ENCODE measurements at regions not wholly inside any gene's neighbourhood (a gene's known extent, or its start where the extent isn't known, plus 50 kb on each side); places are given as distances from the start of the nearest gene placed in this dataset.

- WGBS, 2 donors (ENCODE audit: extremely low coverage in 2 of 2, insufficient read length in 2 of 2, insufficient replicate concordance in 1 of 2): no CpG with 5 or more reads among the region's 1 CpG
- Histone ChIP-seq H3K14ac (ENCODE audit: low read length) (no peak overlapping the region), H3K18ac (ENCODE audit: low read length) (no peak overlapping the region), H2AK5ac (ENCODE audit: low read depth, low read length) (no peak overlapping the region), H2AFZ (ENCODE audit: low read length) (no peak overlapping the region), H2BK120ac (ENCODE audit: low read depth, low read length) (no peak overlapping the region), H3K9me3 (replicated peaks in 1 of 2; ENCODE audit: control insufficient read depth in 2 of 2, insufficient read depth in 1 of 2, low read depth in 1 of 2, low read length in 2 of 2) (no peaks in the 10 kb centered on the region), H3K4me2 (ENCODE audit: insufficient read depth, low read length, poor library complexity, severe bottlenecking) (no peak overlapping the region), H3K27ac (replicated peaks; ENCODE audit: low read length) (no peak overlapping the region), H3K79me1 (ENCODE audit: low read depth, low read length) (no peaks in the 10 kb centered on the region), H2BK12ac (ENCODE audit: low read length) (no peak overlapping the region), H3K27me3 (ENCODE audit: control insufficient read depth in 3 of 3, insufficient read depth in 3 of 3, low read depth in 1 of 3, low read length in 3 of 3) (no peaks in the 10 kb centered on the region), H3K4ac (ENCODE audit: low read length) (no peak overlapping the region), H2BK5ac (ENCODE audit: low read length) (no peak overlapping the region), H3K4me1 (ENCODE audit: control insufficient read depth in 2 of 2, insufficient read depth in 1 of 2, low read depth in 1 of 2, low read length in 2 of 2) (no peaks in the 10 kb centered on the region), H3K9ac (ENCODE audit: low read depth, low read length, poor library complexity) (no peak overlapping the region), H4K91ac (ENCODE audit: low read depth, low read length, poor library complexity) (no peak overlapping the region), H3K4me3 (ENCODE audit: low read length in 2 of 2) (no peak overlapping the region), H4K8ac (ENCODE audit: low read depth, low read length) (no peak overlapping the region), H2BK15ac (ENCODE audit: low read length) (no peak overlapping the region), H3K36me3 (replicated peaks in 1 of 2; ENCODE audit: control insufficient read depth in 2 of 2, insufficient read depth in 2 of 2, low read length in 2 of 2) (no peaks in the 10 kb centered on the region), H3K23ac (ENCODE audit: low read depth, low read length, poor library complexity) (no peak overlapping the region)
- DNase-seq (ENCODE audit: low spot score): no peak
Measured at GRCh38 chr3:18880691-18881090, 267.6 kb upstream of the KCNH8 start.

- no peak for DNase-seq (ENCODE audit: low spot score)
- Histone ChIP-seq H3K4me2 (ENCODE audit: insufficient read depth, low read length, poor library complexity, severe bottlenecking) (no peak overlapping the region), H4K8ac (ENCODE audit: low read depth, low read length) (no peak overlapping the region), H3K9ac (ENCODE audit: low read depth, low read length, poor library complexity) (no peak overlapping the region), H3K27ac (replicated peaks; ENCODE audit: low read length) (no peak overlapping the region), H3K4me1 (ENCODE audit: control insufficient read depth in 2 of 2, insufficient read depth in 1 of 2, low read depth in 1 of 2, low read length in 2 of 2) (no peaks in the 10 kb centered on the region), H2AFZ (ENCODE audit: low read length) (no peak overlapping the region), H2BK5ac (ENCODE audit: low read length) (no peak overlapping the region), H2BK15ac (ENCODE audit: low read length) (no peak overlapping the region), H4K91ac (ENCODE audit: low read depth, low read length, poor library complexity) (no peak overlapping the region), H2AK5ac (ENCODE audit: low read depth, low read length) (no peak overlapping the region), H3K14ac (ENCODE audit: low read length) (no peak overlapping the region), H3K18ac (ENCODE audit: low read length) (no peak overlapping the region), H3K79me1 (ENCODE audit: low read depth, low read length) (no peaks in the 10 kb centered on the region), H3K4ac (ENCODE audit: low read length) (no peak overlapping the region), H2BK12ac (ENCODE audit: low read length) (no peak overlapping the region), H3K27me3 (ENCODE audit: control insufficient read depth in 3 of 3, insufficient read depth in 3 of 3, low read depth in 1 of 3, low read length in 3 of 3) (no peaks in the 10 kb centered on the region), H3K23ac (ENCODE audit: low read depth, low read length, poor library complexity) (no peak overlapping the region), H3K36me3 (replicated peaks in 1 of 2; ENCODE audit: control insufficient read depth in 2 of 2, insufficient read depth in 2 of 2, low read length in 2 of 2) (no peaks in the 10 kb centered on the region), H2BK120ac (ENCODE audit: low read depth, low read length) (no peak overlapping the region), H3K9me3 (replicated peaks in 1 of 2; ENCODE audit: control insufficient read depth in 2 of 2, insufficient read depth in 1 of 2, low read depth in 1 of 2, low read length in 2 of 2) (no peaks in the 10 kb centered on the region), H3K4me3 (ENCODE audit: low read length in 2 of 2) (no peak overlapping the region)
- WGBS, 2 donors (ENCODE audit: extremely low coverage in 2 of 2, insufficient read length in 2 of 2, insufficient replicate concordance in 1 of 2): no CpG with 5 or more reads among the region's 1 CpG
Measured at GRCh38 chr3:18872466-18872865, 275.8 kb upstream of the KCNH8 start.

GRCh38 chr3:18870642-18871041 is 277.7 kb upstream of the KCNH8 start:
- no CpG with 5 or more reads among the region's 2 CpGs for WGBS, 2 donors (ENCODE audit: extremely low coverage in 2 of 2, insufficient read length in 2 of 2, insufficient replicate concordance in 1 of 2)
- Histone ChIP-seq H2AK5ac (ENCODE audit: low read depth, low read length) (no peak overlapping the region), H3K27me3 (ENCODE audit: control insufficient read depth in 3 of 3, insufficient read depth in 3 of 3, low read depth in 1 of 3, low read length in 3 of 3) (no peaks in the 10 kb centered on the region), H3K9me3 (replicated peaks in 1 of 2; ENCODE audit: control insufficient read depth in 2 of 2, insufficient read depth in 1 of 2, low read depth in 1 of 2, low read length in 2 of 2) (no peaks in the 10 kb centered on the region), H2AFZ (ENCODE audit: low read length) (no peak overlapping the region), H3K79me1 (ENCODE audit: low read depth, low read length) (no peaks in the 10 kb centered on the region), H3K36me3 (replicated peaks in 1 of 2; ENCODE audit: control insufficient read depth in 2 of 2, insufficient read depth in 2 of 2, low read length in 2 of 2) (no peaks in the 10 kb centered on the region), H3K18ac (ENCODE audit: low read length) (no peak overlapping the region), H2BK15ac (ENCODE audit: low read length) (no peak overlapping the region), H3K4me3 (ENCODE audit: low read length in 2 of 2) (no peak overlapping the region), H2BK5ac (ENCODE audit: low read length) (no peak overlapping the region), H4K8ac (ENCODE audit: low read depth, low read length) (no peak overlapping the region), H4K91ac (ENCODE audit: low read depth, low read length, poor library complexity) (no peak overlapping the region), H3K4me2 (ENCODE audit: insufficient read depth, low read length, poor library complexity, severe bottlenecking) (no peak overlapping the region), H3K9ac (ENCODE audit: low read depth, low read length, poor library complexity) (no peak overlapping the region), H3K14ac (ENCODE audit: low read length) (no peak overlapping the region), H3K23ac (ENCODE audit: low read depth, low read length, poor library complexity) (no peak overlapping the region), H3K27ac (replicated peaks; ENCODE audit: low read length) (no peak overlapping the region), H2BK12ac (ENCODE audit: low read length) (no peak overlapping the region), H3K4ac (ENCODE audit: low read length) (no peak overlapping the region), H2BK120ac (ENCODE audit: low read depth, low read length) (no peak overlapping the region), H3K4me1 (ENCODE audit: control insufficient read depth in 2 of 2, insufficient read depth in 1 of 2, low read depth in 1 of 2, low read length in 2 of 2) (no peaks in the 10 kb centered on the region)
- no peak for DNase-seq (ENCODE audit: low spot score)

GRCh38 chr3:18870074-18870640 is 278.2 kb upstream of the KCNH8 start:
- H2AFZ ChIP-seq (ENCODE audit: low read length): no peak overlapping the region
- H3K4me1 ChIP-seq (ENCODE audit: control insufficient read depth in 2 of 2, insufficient read depth in 1 of 2, low read depth in 1 of 2, low read length in 2 of 2): no peaks in the 10 kb centered on the region
- no peak overlapping the region for H3K9ac ChIP-seq (ENCODE audit: low read depth, low read length, poor library complexity)
- H3K27ac ChIP-seq (replicated peaks; ENCODE audit: low read length): no peak overlapping the region
- no peak overlapping the region for H4K8ac ChIP-seq (ENCODE audit: low read depth, low read length)
- no peak overlapping the region for H2BK12ac ChIP-seq (ENCODE audit: low read length)
- no peaks in the 10 kb centered on the region for H3K9me3 ChIP-seq (replicated peaks in 1 of 2; ENCODE audit: control insufficient read depth in 2 of 2, insufficient read depth in 1 of 2, low read depth in 1 of 2, low read length in 2 of 2)
- no peak overlapping the region for H3K14ac ChIP-seq (ENCODE audit: low read length)
- H3K4ac ChIP-seq (ENCODE audit: low read length): no peak overlapping the region
- H2BK5ac ChIP-seq (ENCODE audit: low read length): no peak overlapping the region
- no peak overlapping the region for H4K91ac ChIP-seq (ENCODE audit: low read depth, low read length, poor library complexity)
- H3K4me3 ChIP-seq (ENCODE audit: low read length in 2 of 2): no peak overlapping the region
- H3K27me3 ChIP-seq (ENCODE audit: control insufficient read depth in 3 of 3, insufficient read depth in 3 of 3, low read depth in 1 of 3, low read length in 3 of 3): no peaks in the 10 kb centered on the region
- no peak overlapping the region for H3K23ac ChIP-seq (ENCODE audit: low read depth, low read length, poor library complexity)
- H3K79me1 ChIP-seq (ENCODE audit: low read depth, low read length): no peaks in the 10 kb centered on the region
- H3K18ac ChIP-seq (ENCODE audit: low read length): no peak overlapping the region
- H2AK5ac ChIP-seq (ENCODE audit: low read depth, low read length): no peak overlapping the region
- no peaks in the 10 kb centered on the region for H3K36me3 ChIP-seq (replicated peaks in 1 of 2; ENCODE audit: control insufficient read depth in 2 of 2, insufficient read depth in 2 of 2, low read length in 2 of 2)
- DNase-seq (ENCODE audit: low spot score): no peak
- no peak overlapping the region for H3K4me2 ChIP-seq (ENCODE audit: insufficient read depth, low read length, poor library complexity, severe bottlenecking)
- no peak overlapping the region for H2BK15ac ChIP-seq (ENCODE audit: low read length)
- WGBS, 2 donors (ENCODE audit: extremely low coverage in 2 of 2, insufficient read length in 2 of 2, insufficient replicate concordance in 1 of 2): no CpG with 5 or more reads among the region's 1 CpG
- H2BK120ac ChIP-seq (ENCODE audit: low read depth, low read length): no peak overlapping the region

Measured in neuronal stem cell (in vitro differentiated cells).